A204.1 (cell line): ENCODE measurements at regions not wholly inside any gene's neighbourhood (a gene's known extent, or its start where the extent isn't known, plus 50 kb on each side); places are given as distances from the start of the nearest gene placed in this dataset.
"Not testable (repeated sequence)": the region's sequence is repeated elsewhere in the genome, so short reads cannot be mapped to it uniquely, and the experiment has no call there.

ENCODE experiments used
- FAIRE-seq: peaks from 2 replicates; lab custom pipeline; 2012; peaks lifted over from hg19 to GRCh38; lab: Jason Lieb, UNC

DNA sequence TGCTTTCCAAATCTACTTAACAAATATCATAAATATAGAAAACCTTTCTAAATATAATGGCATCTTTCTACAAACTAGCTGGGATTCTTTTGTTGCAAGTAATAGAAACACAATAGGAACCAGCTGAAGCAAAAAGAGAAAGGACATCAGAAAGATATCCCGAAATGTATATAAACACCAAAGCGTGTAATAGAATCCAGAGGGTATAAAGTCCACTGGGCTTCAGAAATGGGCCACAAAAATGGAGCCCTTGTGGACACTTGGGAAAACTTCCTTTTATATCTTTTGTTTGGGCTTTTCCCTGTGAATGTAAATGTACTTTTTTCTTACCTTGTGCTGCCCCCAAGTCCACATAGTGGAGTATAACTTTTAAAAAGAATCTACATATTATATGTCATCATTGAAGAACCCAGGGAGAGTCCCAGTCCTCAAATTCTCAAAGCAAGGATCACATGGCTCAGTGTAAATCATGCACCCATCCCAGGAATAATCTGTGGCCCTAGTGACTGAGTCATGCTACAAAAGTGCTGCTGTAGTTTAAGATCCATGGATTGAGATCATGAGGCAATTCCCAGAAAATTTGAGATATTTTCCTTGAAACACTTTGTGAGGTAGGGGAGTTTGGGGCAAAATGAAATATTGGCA is 457.0 kb downstream of the EPM2A start:
- no peak for FAIRE-seq

DNA sequence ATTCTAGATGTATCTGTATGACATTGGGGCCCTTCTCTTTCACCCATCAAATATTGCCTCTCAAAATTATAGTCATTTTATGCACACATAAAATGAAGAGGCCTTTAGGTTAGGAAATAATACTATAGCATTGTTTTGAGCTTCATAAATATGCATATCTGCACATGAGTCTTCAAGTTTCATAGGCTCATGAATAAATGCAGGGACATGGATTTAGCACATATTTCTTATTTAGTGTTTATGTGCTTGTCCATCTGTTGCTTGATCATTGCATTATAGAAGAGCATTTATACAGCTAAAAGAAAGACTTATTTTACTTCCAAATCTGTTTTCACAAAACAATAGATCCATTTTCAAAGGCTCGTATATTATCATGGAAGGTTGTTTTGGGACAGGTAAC is 455.8 kb downstream of the EPM2A start:
- no peak for FAIRE-seq

DNA sequence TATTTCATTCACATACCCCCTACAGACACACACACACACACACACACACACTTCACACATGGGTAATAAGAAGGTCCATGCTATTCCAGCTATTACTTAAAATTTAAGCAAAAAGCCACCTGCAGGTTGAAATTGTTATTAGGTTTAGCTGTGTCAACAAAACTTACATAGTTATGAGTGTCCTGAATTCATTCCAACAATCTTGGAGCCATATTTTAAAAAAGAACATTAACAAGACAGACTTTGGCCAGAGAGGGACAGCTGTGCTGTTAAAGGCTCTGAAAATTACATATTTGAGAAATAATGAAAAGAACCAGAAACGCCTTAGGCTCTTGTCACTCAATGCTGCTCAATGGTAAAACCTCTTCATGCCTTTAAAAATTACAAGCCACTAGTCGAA is 455.3 kb downstream of the EPM2A start:
- no peak for FAIRE-seq

DNA sequence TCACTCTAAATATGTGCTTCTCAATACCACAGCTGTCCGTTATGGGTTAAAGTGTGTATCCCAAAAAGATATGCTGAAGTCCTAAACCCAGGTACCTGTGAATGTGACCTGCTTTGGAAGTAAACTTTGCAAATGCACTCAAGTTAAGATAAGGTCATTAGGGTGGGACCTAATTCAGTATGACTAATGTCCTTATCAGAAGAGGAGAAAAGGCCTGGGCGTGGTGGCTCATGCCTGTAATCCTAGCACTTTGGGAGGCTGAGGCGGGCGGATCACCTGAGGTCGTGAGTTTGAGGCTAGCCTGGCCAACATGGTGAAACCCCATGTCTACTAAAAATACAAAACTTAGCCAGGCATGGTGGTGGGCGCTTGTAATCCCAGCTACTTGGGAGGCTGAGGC is 452.1 kb downstream of the EPM2A start:
- not testable (repeated sequence) for FAIRE-seq

DNA sequence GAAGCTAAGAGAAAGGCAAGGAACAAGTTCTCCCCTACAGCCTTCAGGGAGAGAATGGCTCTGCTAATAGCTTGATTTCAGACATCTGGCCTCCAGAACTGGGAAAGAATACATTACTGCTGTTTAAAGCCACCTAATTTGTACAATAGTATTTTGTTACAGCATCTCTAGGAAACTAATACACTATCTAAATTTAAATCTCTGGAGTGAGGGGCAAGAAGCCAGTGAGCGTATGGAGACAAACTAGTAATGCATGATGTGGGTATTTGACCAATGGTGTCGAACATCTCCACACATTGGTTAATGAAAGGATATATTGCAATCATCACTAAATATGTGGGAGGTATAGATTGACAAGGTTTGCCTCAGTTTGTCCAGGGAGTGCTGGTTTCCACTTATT is 451.5 kb downstream of the EPM2A start:
- no peak for FAIRE-seq

DNA sequence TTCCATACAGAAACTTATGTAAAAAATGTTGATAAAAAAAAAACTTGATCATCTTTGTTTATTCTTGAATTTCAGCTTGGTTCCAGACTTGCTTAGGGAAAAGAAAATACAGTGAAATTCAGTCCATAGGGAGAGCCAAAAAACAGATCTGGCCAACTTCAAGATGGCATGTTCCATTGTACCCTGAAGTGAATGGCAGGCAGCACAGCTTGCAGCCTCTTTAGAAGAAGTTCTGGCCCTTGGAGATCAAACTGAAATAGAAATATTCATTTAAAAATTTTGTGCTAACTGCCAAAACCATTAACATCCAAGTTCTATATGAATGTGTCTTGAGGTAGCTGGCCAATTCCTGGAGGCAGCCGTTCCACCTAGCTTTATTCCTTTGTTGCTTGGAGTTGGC is 448.4 kb downstream of the EPM2A start:
- FAIRE-seq: no peak

DNA sequence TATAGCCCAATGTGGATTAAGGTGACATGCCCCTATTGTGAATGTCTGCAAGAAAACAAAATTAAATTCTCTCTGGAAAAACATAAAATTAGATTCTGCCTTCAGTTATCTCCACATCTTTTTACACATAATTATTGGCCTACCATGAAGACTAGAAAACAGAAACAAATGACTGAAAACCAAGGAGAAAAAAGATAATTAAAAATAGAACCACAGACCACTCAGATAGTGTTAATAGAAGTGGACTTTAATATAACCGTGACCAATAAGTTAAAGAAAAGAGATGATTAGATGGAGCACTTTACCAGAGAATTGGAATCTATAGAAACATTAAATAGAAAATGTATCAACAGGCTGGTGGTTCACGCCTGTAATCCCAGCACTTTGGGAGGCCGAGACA is 445.7 kb downstream of the EPM2A start:
- no peak for FAIRE-seq

DNA sequence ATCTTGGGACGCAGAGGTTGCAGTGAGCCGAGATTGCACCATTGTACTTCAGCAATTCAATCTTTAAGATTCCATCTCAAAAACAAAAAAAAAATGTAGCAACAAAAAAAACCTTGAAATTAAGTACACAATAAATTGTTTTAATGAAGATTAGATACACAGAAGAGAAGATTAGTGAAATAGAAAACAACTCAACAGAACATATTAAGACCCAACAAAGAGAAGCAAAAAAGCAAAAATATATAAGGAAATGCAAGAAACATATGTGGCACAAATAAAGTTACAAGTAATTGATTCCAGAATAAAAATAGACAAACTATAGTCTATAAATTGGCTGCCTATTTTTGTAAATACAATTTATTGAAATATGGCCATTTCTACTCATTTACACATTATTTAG is 445.2 kb downstream of the EPM2A start:
- FAIRE-seq: no peak

DNA sequence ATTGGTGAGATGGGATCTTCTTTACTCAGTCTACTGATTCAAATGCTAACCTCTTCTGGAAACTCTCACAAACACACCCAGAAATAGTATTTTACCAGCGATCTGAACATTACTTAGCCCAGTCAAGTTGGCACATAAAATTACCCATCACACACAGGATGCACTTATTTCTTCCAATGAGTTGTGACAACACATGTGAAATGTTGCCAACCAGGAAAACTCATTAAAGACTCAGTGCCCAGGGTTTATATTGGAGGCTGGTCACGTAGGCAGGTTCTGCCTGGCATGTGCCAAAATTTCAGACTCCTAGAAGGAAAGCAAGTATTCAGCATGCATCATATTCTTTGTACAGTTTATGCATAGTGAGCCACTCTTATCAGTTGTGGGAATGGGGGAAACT is 443.3 kb downstream of the EPM2A start:
- no peak for FAIRE-seq

DNA sequence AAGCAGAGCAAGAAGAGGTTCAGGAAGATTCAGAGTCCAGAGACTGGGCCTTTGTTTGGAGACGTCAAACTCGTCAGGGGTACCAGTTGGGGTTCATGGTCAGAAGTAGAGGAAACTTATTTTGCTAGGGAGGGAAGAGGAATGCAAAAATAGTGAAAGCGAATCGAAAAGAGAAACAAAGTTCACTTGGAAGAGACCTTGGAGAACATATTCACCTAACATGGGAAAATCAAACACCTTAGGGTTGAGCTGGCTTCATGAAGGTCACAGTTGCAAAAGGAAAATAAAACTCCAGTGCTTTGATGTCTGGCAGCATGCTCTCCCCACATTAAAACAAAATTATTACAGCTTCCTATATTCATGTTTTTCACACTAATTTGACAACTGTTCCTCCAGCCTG is 440.4 kb downstream of the EPM2A start:
- FAIRE-seq: no peak

DNA sequence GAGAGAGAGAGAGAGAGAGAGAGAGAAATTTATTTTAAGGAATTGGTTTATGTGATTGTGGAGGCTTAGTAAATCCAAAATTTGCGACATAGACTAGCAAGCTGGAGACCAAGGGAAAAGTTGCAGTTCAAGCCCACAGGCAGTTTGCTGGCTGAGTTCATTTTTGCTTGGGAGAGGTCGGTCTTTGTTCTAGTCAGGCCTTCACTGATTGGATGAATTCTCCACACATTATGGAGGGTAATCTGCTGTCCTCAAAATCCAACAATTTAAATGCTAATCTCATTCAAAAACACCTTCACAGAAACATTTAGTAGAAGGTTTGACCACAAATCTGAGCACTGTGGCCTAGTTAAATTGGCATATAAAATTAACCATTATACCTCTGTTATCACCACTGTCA is 439.6 kb downstream of the EPM2A start:
- FAIRE-seq: no peak

DNA sequence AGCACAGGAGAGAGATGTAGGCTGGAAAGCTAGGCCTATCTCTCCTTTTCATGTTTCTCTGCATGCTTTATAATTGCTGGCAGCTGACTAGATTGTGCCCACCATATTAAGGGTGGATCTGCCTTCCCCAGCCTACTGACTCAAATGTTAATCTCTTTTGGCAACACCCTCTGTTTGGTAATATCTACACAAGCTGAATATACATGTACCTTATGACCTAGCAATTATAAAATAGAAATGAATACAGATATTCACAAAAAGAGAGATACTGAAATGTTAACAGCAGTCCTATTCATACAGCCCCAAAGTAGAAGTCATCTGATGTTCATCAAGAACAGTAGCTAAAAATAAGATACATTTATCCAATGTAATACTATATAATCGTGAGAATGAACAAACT is 429.6 kb downstream of the EPM2A start:
- FAIRE-seq: no peak

DNA sequence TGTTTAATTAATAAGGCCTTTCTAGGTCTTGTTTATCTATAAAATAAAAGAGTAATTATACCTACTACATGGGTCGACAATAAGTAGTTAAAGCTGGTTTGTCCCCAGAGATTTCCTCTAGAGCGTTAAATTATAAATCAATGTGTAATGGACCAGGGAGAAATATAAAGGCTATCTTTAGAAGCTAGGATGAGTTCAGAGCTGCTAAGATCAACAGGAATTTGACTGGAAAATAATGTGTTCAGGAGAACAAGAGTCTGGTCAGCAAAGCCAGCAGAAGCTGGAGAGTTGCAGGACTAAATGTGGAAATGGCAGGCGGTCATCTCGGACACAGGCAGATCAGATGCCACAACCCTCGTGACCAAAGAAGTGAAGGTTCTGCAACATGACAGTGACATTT is 428.8 kb downstream of the EPM2A start:
- no peak for FAIRE-seq

DNA sequence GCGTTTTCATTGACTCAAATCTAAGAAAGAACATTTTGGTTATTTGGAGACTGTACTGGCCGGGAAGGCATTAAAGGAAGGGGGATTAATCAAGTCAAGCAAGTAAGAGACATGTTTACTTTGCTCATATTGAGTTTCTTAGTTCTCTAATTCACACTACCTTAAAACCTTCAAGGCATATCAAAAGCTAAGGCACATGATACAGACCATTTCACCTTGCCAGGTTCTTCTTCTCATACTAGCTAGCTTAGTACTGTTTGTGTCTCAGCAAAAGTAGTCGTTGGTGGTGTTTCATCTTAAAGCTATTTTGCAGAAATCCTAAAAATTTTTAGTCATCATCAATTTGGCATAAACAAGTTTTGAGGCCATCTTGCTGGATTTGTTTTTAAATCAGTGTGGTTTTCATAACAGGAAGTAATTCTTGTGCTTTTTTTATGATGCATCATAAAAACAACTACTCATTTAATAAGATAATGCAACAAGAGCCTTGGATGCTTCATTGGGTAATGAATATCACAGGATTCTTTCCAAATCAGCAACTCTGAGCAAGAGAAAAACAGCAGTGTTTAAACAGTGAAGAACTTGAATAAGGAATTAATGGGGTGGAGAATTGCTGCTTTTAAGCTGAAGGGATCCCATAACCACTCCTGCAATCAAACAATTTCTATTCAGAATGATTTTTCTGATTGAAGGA is 425.3 kb downstream of the EPM2A start:
- FAIRE-seq: no peak

DNA sequence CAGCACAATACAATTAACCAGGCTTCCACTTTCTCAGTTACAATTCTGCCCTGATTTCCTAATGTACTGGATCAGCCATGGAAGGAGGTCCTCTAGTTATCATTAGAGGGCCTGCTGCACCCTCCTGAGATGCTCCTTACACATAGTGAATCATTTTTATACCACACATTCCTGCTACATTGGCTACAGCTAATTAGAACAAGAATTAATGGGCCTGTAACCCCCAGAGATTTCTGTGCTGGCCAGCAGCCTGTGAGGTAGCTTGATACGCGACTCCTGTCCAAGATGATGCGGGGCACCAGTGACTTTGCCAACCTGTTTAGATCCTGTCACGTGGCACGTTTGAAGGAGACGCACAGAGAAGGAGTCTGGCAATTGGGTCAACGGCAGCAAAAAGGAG is 422.8 kb downstream of the EPM2A start:
- no peak for FAIRE-seq

DNA sequence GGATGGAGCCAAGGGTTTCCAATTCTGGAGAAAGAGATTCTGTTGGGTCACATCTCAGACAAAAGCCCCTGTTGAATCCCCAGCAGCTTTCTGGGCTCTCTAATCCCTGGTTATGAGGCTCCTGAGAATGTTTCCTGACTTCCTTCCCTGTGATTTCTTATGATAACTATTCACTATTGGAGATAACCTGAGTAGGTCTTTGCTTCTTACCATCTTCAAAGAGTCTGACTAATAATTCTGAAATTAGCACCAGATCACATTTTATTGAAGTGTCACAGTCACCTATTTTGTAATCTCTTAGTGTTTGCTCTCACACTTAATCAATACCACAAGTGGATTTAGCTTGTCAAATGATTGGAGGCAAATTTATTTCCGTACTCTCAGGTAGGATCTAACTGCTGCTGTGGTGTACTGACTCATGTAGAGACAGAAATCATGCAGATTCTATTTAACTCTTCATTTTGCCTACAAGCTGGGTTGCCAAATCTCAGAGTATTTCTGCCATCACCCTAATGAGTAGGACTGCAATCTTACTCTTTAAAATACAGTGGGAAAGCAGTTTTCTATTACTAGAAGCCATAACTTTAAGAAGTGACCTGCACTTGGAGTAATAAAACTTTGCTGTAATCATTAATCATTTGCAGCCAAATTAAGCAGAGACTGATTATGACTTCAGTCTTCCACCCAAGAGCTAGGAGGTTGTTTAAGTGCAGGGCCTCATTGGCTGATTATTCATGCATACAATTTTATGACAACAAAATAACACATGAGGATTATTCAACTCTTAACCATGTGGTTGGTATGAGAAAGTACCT is 422.1 kb downstream of the EPM2A start:
- no peak for FAIRE-seq

DNA sequence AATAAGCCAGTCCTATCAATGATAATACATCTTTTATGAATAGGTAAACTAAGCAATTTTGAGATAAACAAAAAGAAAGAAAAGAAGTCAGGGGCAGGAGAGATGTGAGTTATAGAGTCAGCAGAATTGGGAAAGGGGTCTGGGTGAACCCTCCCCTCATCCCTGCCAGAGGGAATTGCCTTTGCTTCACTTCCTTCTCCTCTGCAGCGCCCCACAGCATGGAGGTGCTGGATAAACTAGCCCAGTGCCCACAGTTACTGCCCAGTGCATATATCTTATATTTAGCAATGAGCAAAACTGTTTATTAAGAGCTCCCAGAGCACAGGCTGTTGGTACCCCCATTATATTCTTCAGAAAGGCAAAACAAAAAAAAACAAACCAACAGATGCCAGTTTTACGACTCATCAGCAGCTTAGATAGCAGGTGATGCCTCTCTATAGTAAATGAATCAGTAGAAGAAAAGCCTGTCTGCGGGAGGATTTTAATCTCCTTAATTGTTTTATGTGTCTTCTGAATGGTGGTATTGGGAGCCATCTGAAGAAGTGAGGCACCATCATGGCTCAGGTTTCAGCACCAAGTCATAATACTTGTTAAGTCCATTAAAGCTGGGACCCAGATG is 419.2 kb downstream of the EPM2A start:
- FAIRE-seq: no peak

DNA sequence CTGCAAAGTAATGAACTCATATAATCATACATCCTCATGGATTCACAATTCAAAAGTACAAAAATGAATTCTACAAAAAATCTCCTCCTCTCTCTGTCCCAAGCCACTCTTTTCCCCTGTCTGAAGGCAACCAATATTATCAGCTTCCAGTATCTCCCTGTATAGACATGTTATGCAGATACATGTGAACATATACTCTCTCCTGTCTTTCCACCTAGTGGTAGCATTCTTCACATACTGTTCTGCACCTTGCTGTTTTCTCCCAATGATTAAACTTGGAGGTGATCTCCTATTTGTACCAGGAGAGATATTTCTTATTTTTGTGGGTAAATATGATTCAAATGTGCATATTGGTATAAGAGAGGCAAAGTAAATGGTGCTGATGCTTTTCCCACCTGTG is 416.4 kb downstream of the EPM2A start:
- no peak for FAIRE-seq

DNA sequence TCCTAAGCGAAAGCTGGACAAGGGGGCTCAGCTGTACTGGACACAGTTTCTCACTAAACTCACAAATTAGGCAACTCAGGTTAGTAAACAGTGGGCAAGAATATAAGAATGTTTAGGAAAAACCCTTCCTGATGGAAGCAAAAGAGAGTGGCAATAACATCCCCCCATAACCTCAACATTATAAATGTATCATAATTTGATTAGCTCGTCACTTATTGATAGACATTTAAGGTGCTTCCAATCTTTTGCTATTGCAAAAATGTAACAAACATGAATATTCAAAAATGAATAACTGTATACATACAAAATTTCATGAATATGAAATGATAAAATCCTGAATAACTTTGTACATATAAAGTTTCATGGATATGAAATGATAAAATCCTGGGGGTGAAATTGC is 415.7 kb downstream of the EPM2A start:
- no peak for FAIRE-seq

DNA sequence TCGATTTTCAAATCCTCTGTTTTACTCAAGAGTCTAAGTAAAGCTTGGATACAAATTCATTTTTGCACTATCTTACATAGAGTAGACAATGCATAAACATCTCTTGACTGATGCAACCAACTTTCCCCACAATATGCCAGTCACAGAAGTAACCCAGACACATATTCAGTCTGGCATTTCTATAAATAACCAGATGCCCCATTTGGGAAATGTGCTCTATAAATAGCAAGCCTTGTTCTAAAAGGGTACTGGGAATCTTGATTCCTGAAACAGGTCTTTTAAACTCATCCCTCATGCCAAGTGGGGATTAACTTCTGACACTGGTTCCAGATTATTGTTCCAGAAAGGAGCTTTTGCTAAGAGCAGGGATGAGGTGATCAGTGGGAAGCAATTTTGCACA is 411.7 kb downstream of the EPM2A start:
- FAIRE-seq: no peak

DNA sequence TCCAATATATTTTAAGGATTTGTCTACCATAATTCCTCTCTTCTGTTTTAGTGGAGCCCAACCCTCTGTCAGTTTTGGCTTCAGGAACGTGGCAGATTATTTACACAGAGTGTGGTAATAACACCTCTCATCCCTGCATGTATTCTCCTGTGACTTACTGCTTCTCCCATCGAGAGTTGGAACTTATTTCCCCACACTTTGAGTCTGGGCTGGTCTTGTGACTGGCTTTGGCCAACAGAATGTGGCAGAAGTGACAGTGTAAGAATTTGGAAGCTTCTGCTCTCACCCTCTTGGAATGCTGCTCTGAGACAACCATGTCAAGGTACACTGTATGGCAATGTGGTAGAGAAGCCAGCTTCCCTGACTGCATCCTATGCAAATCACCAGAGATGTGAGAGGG is 407.7 kb downstream of the EPM2A start:
- no peak for FAIRE-seq

DNA sequence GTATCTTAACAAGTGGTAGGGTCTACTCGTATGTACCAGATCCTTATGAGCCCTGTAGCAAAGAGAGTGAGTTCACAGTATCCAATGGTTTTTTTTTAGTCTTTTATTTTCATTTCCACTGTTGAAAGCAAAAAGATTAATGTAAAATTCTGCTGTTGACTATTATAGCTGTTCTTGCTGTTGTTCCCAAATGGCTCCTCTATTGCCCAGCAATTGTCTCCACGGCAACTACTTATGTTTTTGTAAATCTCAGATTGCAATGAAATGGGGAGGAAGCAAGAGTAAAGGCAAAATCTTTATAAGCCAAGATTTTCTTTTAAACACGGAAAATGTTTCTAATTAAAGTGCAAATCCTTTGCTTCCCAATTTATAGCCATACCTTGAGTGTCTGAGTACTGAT is 406.1 kb downstream of the EPM2A start:
- FAIRE-seq: no peak

DNA sequence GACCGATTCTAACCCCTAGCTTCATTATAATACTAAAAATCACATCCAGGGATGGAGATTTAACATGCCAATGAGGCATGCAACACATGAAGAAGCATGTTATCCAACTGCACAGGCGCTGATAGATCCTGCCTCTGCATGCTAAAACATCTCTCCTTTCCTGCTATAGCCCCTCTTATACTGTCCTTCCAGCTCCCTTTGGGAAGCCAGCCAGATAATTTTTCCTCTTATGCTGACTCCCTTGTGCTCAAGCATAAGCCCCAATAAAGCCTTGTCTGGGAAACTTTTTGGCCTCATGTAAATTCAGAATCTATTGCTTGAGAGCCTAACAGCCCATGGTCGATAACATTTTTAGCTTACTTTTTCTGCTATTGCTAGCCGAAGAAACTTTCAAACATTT is 404.3 kb downstream of the EPM2A start:
- no peak for FAIRE-seq
